GM21786 (cell line): ENCODE measurements at regions not wholly inside any gene's neighbourhood (a gene's known extent, or its start where the extent isn't known, plus 50 kb on each side); places are given as distances from the start of the nearest gene placed in this dataset.

Experiments
- ATAC-seq: cut with Tn5 transposase; IDR thresholded peaks from one replicate; pipeline ENCODE4 v1.9.1; 2021; ENCODE audit not compliant: unreplicated experiment

- ATAC-seq = no peak
These were observed 1282.1 kb downstream of the TBC1D22A start for GRCh38 chr22:48044487-48045060.

GRCh38 chr22:48043581-48043980, 1281.1 kb downstream of the TBC1D22A start:
- ATAC-seq = no peak

GRCh38 chr22:48042621-48043395, 1280.4 kb downstream of the TBC1D22A start:
- ATAC-seq = no peak

GRCh38 chr22:48039326-48039725, 1276.9 kb downstream of the TBC1D22A start:
- no peak for ATAC-seq

- ATAC-seq = no peak
These were observed 1275.2 kb downstream of the TBC1D22A start for GRCh38 chr22:48037618-48038017.

- ATAC-seq = no peak
These were observed 1273.4 kb downstream of the TBC1D22A start for GRCh38 chr22:48035897-48036296.

GRCh38 chr22:48031589-48031988, 1269.1 kb downstream of the TBC1D22A start:
- no peak for ATAC-seq

- no peak for ATAC-seq
These were observed 1262.6 kb downstream of the TBC1D22A start for GRCh38 chr22:48025096-48025495.

GRCh38 chr22:48021991-48022401, 1259.5 kb downstream of the TBC1D22A start:
- ATAC-seq = no peak

- no peak for ATAC-seq
These were observed 1255.9 kb downstream of the TBC1D22A start for GRCh38 chr22:48018346-48018745.

- no peak for ATAC-seq
These were observed 1253.3 kb downstream of the TBC1D22A start for GRCh38 chr22:48015701-48016100.

GRCh38 chr22:48004936-48005335, 1242.5 kb downstream of the TBC1D22A start:
- no peak for ATAC-seq

GRCh38 chr22:48004038-48004437, 1241.6 kb downstream of the TBC1D22A start:
- no peak for ATAC-seq

- ATAC-seq = no peak
These were observed 1238.7 kb downstream of the TBC1D22A start for GRCh38 chr22:48001101-48001500.

GRCh38 chr22:47997612-47998011, 1235.2 kb downstream of the TBC1D22A start:
- no peak for ATAC-seq

- ATAC-seq = no peak
These were observed 1234.7 kb downstream of the TBC1D22A start for GRCh38 chr22:47997052-47997590.

- ATAC-seq = no peak
These were observed 1234.0 kb downstream of the TBC1D22A start for GRCh38 chr22:47996446-47996857.

GRCh38 chr22:47995718-47996117, 1233.3 kb downstream of the TBC1D22A start:
- no peak for ATAC-seq

GRCh38 chr22:47995264-47995627, 1232.8 kb downstream of the TBC1D22A start:
- ATAC-seq = no peak

GRCh38 chr22:47994601-47995263, 1232.3 kb downstream of the TBC1D22A start:
- no peak for ATAC-seq

GRCh38 chr22:47994045-47994444, 1231.6 kb downstream of the TBC1D22A start:
- ATAC-seq = no peak

- ATAC-seq = no peak
These were observed 1228.0 kb downstream of the TBC1D22A start for GRCh38 chr22:47990481-47990880.
